Ecto neural progenitor cell (in vitro differentiated cells): ENCODE measurements at regions not wholly inside any gene's neighbourhood (a gene's known extent, or its start where the extent isn't known, plus 50 kb on each side); places are given as distances from the start of the nearest gene placed in this dataset.
"Not testable (repeated sequence)": the region's sequence is repeated elsewhere in the genome, so short reads cannot be mapped to it uniquely, and the experiment has no call there.

Source experiments
- DNase-seq: peaks from one replicate; pipeline ENCODE4 v3.0.0-alpha.2; 2018; ENCODE audit warnings: low spot score

DNA sequence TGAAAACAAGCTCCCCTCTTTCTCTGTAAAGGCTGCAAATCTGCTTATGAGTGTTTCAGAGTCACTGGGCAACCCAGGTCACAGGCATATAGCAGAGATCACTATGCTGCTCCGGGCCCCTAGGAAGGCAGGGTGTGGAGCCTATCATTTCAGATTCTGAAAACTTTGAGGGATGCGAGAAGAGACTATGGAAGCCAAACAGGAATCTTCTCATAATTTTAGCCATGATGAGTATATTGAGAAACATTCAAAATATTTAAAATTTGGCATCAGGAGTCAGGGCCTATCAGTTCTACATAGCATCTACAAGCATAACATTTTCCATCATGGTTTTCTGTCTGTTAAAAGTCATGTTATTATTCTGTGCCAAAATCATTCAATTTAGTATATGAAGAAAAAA, 61.7 kb upstream of the ATXN3L start:
- DNase-seq: no peak

DNA sequence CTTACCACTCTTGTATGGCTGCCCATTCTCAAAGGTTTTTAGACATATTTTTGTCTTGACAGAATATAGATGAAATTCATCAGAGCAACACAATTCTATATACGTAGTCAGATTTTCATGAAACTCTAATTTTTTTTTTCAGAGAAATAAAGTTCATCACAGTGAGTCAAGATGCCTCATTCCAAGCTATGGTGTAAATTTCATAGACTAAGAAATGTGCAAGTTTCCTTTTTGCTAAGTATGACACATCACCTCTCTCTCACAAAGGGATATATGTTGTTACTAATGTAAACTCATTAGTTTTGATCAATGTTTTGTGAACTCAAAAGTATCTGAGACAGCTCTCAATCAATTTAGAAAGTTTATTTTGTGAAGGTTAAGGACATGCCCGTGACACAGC, 60.4 kb upstream of the ATXN3L start:
- no peak for DNase-seq

DNA sequence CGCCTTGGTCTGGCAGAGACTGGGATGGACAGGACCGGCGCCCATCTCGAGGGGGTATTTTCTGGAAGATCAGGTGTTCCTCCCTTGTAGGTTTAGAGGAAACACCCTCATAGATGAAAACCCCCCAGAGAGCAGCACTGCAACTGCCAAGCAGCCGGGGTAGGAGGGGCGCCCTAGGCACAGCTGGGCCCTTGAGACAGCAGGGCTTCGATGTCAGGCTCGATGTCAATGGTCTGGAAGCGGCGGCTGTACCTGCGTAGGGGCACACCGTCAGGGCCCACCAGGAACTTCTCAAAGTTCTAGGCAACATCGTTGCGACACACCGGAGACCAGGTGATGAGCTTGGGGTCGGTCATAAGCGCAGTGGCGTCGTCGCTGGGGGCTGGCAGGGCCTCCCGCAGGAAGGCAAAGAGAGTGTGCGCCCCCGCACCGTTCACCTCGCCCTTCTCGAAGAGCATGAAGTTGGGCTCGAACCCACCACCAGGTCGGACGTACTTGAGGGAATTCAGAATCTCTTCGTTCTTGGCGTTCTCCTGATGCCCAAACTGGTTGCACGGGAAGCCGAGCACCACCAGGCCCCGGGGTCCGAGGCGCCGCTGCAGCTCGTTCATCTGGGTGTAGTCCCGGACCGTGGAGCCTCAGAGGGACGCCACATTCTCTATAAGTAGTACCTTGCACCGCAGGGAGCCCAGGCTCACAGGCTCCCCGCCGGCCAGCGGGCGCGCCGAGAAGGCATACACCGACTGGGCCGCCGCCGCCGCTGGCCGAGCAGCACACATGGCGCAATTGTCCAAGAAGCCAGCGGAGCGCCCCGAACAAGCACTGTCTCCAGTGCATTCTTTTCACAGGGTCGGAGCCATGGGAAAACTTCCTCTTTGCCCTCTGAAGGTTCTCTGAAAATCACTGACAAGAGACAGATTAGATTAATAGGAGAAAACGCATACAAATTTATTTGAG, 59.0 kb upstream of the ATXN3L start:
- not testable (repeated sequence) for DNase-seq

DNA sequence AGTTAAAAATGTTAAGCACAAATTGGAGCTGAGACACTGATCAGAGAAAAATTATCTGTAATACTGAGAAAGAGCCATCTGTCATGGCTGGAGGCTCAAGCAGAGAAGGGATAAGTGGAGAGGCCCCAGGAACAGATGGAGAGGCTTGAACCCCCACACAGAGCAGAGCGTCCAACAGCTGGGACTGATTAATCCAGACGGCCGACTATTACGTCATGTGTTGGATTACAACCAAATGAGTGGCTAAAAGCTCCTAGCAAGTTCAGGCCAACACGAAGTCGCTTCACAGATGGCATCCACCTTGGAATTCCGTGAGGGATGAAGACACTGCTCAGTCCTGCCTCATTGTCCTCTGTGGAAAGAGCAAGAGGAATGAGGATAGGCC, 57.7 kb upstream of the ATXN3L start:
- no peak for DNase-seq

DNA sequence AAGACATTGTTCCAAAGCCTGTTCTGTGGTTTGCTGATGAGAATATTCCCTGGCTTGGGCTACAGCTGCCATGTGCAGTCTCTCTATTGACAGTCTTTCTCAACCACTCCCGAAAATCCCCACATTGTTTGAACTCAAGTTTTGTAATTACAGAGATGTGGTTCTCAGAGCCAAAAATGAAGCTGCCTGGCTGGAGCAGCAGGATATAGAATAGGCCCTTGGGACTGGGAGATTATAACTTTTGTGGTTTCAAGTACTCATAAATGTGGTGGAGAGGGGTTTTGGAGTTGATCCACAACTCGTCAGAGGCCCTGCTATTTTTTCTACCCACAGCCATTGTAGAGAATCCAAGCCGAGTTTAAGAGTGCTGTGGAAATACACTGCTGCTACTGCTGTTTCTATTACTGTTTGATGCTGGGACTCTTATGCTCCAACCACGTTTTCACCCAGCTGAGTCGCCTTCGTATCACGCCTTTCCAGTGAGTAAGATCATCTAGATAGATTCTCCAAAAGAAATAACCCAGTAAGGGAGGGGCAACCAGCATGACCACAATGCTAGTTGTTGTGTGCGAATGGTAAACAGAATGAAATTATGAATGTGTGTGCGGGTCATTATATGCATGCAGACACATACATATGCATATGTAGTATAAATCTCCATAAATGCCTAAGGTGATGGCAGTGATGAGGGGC, 57.1 kb upstream of the ATXN3L start:
- no peak for DNase-seq

DNA sequence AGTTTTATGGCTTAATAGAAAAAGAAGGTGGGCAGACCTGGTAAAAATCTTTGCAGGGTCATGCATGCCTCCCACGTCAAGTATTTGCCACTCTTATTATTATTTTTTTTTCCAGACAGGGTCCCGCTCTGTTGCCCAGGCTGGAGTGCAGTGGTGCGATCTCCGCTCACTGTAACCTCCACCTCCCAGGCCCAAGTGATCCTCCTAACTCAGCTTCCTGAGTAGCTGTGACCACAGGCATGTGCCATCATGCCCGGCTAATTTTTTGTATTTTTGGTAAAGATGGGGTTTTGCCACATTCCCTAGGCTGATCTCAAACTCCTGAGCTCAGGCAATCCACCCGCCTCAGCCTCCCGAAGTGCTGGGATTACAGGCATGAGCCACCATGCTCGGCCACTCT, 55.7 kb upstream of the ATXN3L start:
- DNase-seq: not testable (repeated sequence)

DNA sequence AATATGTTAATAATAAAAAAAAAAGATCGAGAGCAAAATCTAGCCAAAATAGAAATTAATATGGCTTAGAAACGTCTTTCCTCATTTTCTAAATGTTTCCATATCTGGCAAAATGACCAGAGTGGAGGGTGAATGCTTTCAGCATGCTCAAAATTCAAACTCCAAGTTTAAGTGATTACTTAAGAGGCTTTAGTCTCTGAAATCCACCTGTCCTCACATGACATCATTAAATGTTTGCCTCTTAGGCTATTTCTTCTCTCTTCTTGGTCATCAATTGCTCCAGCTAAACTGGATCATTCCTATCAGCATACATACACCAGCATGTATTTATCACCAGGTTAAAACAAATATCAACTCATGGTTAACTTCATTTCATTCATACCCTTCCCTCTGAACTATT, 54.5 kb upstream of the ATXN3L start:
- DNase-seq: no peak

DNA sequence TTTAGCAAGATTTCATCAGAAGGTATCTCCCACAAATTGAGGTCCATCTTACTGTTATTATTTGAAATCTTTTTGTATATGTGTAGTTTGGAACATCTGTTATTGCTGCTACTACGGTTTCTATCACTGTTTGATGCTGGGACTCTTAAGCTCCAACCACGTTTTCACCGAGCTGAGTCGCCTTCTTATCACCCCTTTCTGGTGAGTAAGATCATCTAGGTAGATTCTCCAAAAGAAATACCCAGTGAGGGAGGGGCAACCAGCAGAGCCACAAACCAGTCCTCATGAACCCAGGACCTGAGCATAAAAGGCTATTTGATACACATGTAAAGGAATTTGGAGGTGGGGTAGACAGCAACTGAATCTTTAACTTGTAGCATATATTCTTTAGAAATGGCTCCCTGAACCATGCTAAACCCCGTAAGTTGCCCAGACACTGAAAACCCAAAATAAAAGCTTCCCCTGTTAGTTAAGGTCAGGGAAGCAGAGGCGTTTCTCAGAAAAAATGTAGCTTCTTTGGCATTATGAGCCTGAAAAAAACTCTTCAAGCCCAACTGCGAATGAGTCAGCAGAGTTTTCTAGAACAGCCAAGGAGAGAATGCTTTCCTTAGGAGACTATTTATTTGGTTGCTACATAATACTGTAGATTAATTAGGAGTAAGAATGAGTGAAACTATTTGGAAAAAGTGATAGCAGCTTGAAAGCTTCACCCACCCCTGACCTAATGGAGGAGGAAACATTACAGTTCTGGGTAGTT, 53.8 kb upstream of the ATXN3L start:
- no peak for DNase-seq

DNA sequence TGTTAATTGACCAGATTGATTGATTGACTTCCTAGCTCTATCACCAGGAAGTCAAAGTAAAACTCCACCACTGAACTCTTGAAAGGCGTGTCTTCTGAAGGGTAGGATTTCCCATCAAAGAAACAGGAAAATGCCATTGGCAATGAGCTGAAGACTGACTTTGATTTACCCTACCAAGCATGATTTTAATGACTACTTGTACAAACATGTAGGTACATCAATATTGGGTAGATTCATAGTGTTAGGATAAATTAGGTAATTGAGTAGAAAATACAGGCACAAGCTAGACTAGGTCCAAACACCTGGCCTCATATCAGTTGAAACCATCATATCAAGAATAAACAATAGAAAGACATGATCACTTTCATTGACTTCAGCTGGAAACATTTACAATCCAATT, 53.2 kb upstream of the ATXN3L start:
- no peak for DNase-seq

DNA sequence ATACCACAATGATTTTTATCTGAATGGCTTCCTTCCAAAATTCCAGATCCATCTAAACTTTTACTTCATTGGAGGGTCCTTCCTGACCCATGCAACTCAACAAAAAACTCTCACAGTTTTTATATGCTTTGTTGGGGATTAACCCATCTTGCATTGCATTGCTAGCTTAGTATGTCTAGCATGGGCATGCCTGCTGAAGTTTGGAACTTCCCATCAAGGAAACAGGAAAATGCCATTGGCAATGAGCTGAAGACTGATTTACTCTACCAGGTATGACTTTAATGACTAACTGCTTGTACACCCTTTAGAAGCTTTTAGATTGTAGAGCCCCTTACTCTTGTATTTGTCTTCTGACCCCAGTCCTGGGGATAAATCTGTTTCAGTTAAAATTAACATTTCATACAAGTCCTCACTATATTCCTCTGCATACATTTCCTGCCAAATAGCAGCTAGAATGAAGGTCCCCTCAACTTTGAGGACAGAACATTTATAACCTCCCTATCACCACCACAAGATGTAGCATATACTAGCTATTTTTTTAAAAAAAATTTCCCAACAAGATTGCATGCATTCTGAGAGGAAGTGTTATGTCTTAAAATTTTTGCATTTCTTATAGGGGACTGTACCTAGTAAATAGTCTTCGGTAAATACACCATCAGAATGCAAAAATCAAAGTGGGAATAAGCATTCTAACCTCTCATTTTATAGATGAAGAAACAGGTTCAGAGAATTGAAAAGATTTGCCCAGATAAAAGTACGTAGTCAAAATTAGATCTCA, 52.5 kb upstream of the ATXN3L start:
- DNase-seq: no peak

DNA sequence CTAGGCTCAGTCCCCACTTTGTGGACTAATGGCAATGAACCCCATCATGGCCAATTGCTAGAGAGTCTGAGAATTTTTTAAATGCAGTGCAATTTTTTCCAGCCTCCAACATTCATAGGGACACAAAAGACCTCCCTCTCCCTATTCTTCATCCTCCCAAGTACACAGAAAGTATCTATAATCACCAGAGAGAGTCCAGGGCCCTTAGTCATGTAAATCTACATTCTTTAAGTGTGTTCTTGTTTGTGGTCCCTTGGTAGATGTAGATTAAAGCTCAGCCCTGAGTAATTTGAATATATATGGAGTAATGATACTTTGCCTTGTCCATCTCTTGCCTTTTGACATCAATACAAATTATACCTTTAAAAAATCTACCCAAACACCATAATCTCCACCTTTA, 51.3 kb upstream of the ATXN3L start:
- no peak for DNase-seq

DNA sequence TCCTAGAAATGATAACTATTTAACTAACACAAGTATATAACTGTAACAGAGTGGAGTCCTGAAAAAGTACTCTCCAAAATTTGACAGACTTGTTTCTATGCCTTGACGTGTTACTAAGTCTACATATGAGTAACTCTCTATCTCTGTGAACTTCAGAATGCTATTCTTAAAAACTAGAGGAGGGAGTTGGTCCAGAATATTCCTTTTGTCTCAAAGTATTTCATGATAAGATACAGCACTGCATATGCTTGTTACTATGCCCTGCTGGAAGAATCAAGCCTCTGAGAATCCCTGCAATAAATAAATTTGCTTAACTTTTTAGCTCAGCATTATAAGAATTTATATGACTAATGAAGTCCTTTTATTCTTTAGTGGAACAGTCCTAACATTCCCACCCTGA, 50.9 kb upstream of the ATXN3L start:
- DNase-seq: no peak
